ENCODE measurements at regions not wholly inside any gene's neighbourhood (a gene's known extent, or its start where the extent isn't known, plus 50 kb on each side); places are given as distances from the start of the nearest gene placed in this dataset.

- TF ChIP-seq CTCF (IDR thresholded peaks at IDR 0.05), result no peak
- no peak for TF ChIP-seq POLR2A (IDR thresholded peaks at IDR 0.05)
Observed at GRCh38 chr4:12963912-12964311, 520.2 kb downstream of the RAB28 start.
